ENCODE measurements at regions not wholly inside any gene's neighbourhood (a gene's known extent, or its start where the extent isn't known, plus 50 kb on each side); places are given as distances from the start of the nearest gene placed in this dataset.

DNA sequence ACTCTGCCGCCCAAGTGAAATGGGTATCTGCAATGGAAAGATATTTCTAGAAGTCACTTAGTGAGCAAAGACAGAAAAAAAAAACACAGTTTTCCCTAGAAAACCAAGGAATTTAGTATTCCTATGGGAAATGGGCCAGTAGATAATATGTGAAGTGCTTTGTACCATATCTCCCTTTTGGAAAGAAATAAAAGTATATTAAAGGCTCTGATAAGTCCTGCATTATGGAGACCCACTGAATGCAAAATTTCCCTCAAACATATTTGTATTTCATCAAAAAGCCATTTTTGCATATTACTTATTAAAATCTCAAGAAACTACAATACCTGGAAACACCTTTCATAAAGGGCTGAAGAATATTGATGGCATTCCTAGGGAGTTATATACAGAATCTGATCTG is 51.6 kb upstream of the DYNLRB2 start:
- H3K79me2 ChIP-seq (ENCODE audit: low read length) = no peaks in the 10 kb centered on the region
- H3K4me1 ChIP-seq (ENCODE audit: insufficient read depth, low read length) = no peaks in the 10 kb centered on the region
- H4K20me1 ChIP-seq (ENCODE audit: low read length) = no peaks in the 10 kb centered on the region
- H3K9me2 ChIP-seq (replicated peaks; ENCODE audit: low read length) = no peaks in the 10 kb centered on the region
- no peak overlapping the region for H3K4me2 ChIP-seq (ENCODE audit: low read length)
- intact Hi-C loops (cut with micrococcal nuclease) = no loop called here
- H3K9ac ChIP-seq (ENCODE audit: low read length) = no peak overlapping the region
- no peak overlapping the region for H2AFZ ChIP-seq (ENCODE audit: low read length)
- H3K4me3 ChIP-seq (ENCODE audit: low read length) = no peak overlapping the region
- no peak overlapping the region for H3K27ac ChIP-seq (ENCODE audit: low read length)
- H3F3A ChIP-seq (ENCODE audit: low read length, unreplicated experiment) = no peaks in the 10 kb centered on the region
- no peak for ATAC-seq
- DNase-seq = no peak
- TF ChIP-seq EZH2phosphoT487 (IDR thresholded peaks at IDR 0.05; ENCODE audit: borderline replicate concordance, low read length) (no peak), EZH2 (IDR thresholded peaks at IDR 0.05; ENCODE audit: low read length, unreplicated experiment) (no peak)
- TF ChIP-seq, protein P1, sequence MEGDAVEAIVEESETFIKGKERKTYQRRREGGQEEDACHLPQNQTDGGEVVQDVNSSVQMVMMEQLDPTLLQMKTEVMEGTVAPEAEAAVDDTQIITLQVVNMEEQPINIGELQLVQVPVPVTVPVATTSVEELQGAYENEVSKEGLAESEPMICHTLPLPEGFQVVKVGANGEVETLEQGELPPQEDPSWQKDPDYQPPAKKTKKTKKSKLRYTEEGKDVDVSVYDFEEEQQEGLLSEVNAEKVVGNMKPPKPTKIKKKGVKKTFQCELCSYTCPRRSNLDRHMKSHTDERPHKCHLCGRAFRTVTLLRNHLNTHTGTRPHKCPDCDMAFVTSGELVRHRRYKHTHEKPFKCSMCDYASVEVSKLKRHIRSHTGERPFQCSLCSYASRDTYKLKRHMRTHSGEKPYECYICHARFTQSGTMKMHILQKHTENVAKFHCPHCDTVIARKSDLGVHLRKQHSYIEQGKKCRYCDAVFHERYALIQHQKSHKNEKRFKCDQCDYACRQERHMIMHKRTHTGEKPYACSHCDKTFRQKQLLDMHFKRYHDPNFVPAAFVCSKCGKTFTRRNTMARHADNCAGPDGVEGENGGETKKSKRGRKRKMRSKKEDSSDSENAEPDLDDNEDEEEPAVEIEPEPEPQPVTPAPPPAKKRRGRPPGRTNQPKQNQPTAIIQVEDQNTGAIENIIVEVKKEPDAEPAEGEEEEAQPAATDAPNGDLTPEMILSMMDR (conservative IDR thresholded peaks at IDR 0.05; ENCODE audit: low read depth, low read length) = no peak
- POLR2A ChIA-PET (ENCODE audit: unreplicated experiment) = no interaction called here
- no peaks in the 10 kb centered on the region for H3K36me3 ChIP-seq (ENCODE audit: low read depth, low read length)
- CTCF ChIA-PET = no interaction called here
- peaks cover 8% of the 10 kb centered on the region; the same call in 1 of the 2 replicates for H3K27me3 ChIP-seq (ENCODE audit: low read length)
- H3K9me3 ChIP-seq (ENCODE audit: low read length) = no peaks in the 10 kb centered on the region
- BruUV-seq (replicated peaks) = no TSS peak

GRCh38 chr16:80488167-80488566 is 52.6 kb upstream of the DYNLRB2 start:
- H3K27me3 ChIP-seq (ENCODE audit: low read length) = peaks cover 8% of the 10 kb centered on the region; the same call in 1 of the 2 replicates
- no peak overlapping the region for H3K27ac ChIP-seq (ENCODE audit: low read length)
- TF ChIP-seq EZH2phosphoT487 (IDR thresholded peaks at IDR 0.05; ENCODE audit: borderline replicate concordance, low read length) = no peak
- no peak for TF ChIP-seq EZH2 (IDR thresholded peaks at IDR 0.05; ENCODE audit: low read length, unreplicated experiment)
- TF ChIP-seq, protein P1 (conservative IDR thresholded peaks at IDR 0.05; ENCODE audit: low read depth, low read length) = no peak
- H3K9me3 ChIP-seq (ENCODE audit: low read length) = no peaks in the 10 kb centered on the region
- ATAC-seq (no peak), DNase-seq (no peak)
- no peak overlapping the region for H3K9ac ChIP-seq (ENCODE audit: low read length)
- no peaks in the 10 kb centered on the region for H3K79me2 ChIP-seq (ENCODE audit: low read length)
- no peak overlapping the region for H2AFZ ChIP-seq (ENCODE audit: low read length)
- no peaks in the 10 kb centered on the region for H3K36me3 ChIP-seq (ENCODE audit: low read depth, low read length)
- no peaks in the 10 kb centered on the region for H4K20me1 ChIP-seq (ENCODE audit: low read length)
- H3K4me1 ChIP-seq (ENCODE audit: insufficient read depth, low read length) = no peaks in the 10 kb centered on the region
- no peaks in the 10 kb centered on the region for H3K9me2 ChIP-seq (replicated peaks; ENCODE audit: low read length)
- H3K4me2 ChIP-seq (ENCODE audit: low read length) = no peak overlapping the region
- POLR2A ChIA-PET (ENCODE audit: unreplicated experiment) = no interaction called here
- H3K4me3 ChIP-seq (ENCODE audit: low read length) = no peak overlapping the region
- H3F3A ChIP-seq (ENCODE audit: low read length, unreplicated experiment) = no peaks in the 10 kb centered on the region
- no TSS peak for BruUV-seq (replicated peaks)
- CTCF ChIA-PET = no interaction called here
- intact Hi-C loops (cut with micrococcal nuclease) = no loop called here

DNA sequence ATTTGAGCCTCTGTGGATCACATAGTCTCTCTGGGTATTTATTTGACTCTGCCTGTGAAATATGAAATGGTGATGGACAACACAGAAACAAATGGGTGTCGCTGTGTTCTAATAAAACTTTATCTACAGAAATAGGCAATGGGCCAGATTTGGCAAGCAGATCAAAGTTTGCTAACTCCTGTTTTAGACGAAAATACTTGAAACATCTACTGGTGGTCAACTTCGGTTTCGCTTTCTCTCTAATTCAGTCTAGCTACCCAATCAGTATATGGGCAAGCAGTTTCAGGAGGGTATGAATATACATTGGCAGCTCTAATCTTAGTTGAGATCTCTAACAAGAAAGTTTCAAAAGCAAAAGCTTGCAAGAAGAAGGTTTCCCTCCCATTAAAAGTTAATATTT is 60.1 kb upstream of the DYNLRB2 start:
- no peak overlapping the region for H2AFZ ChIP-seq (ENCODE audit: low read length)
- no peak overlapping the region for H3K4me2 ChIP-seq (ENCODE audit: low read length)
- BruUV-seq (replicated peaks) = no TSS peak
- no peak overlapping the region for H3K4me3 ChIP-seq (ENCODE audit: low read length)
- POLR2A ChIA-PET (ENCODE audit: unreplicated experiment) = no interaction called here
- CTCF ChIA-PET = no interaction called here
- H3K9me3 ChIP-seq (ENCODE audit: low read length) = no peaks in the 10 kb centered on the region
- no peaks in the 10 kb centered on the region for H4K20me1 ChIP-seq (ENCODE audit: low read length)
- peaks cover 31% of the 10 kb centered on the region; the same call in 1 of the 2 replicates for H3K27me3 ChIP-seq (ENCODE audit: low read length)
- no peaks in the 10 kb centered on the region for H3F3A ChIP-seq (ENCODE audit: low read length, unreplicated experiment)
- H3K79me2 ChIP-seq (ENCODE audit: low read length) = no peaks in the 10 kb centered on the region
- TF ChIP-seq EZH2phosphoT487 (IDR thresholded peaks at IDR 0.05; ENCODE audit: borderline replicate concordance, low read length) (no peak), EZH2 (IDR thresholded peaks at IDR 0.05; ENCODE audit: low read length, unreplicated experiment) (no peak)
- TF ChIP-seq, protein P1 (conservative IDR thresholded peaks at IDR 0.05; ENCODE audit: low read depth, low read length) = no peak
- H3K9ac ChIP-seq (ENCODE audit: low read length) = no peak overlapping the region
- intact Hi-C loops (cut with micrococcal nuclease) = no loop called here
- H3K36me3 ChIP-seq (ENCODE audit: low read depth, low read length) = no peaks in the 10 kb centered on the region
- DNase-seq (no peak), ATAC-seq (no peak)
- H3K4me1 ChIP-seq (ENCODE audit: insufficient read depth, low read length) = no peaks in the 10 kb centered on the region
- H3K9me2 ChIP-seq (replicated peaks; ENCODE audit: low read length) = no peaks in the 10 kb centered on the region
- no peak overlapping the region for H3K27ac ChIP-seq (ENCODE audit: low read length)

Measured in PC-3 (cell line).